Kidney (tissue), 13 donors: ENCODE measurements at regions not wholly inside any gene's neighbourhood (a gene's known extent, or its start where the extent isn't known, plus 50 kb on each side); places are given as distances from the start of the nearest gene placed in this dataset.

Source experiments
- DNase-seq, 5 donors: peaks; one replicate each; pipeline ENCODE4 v3.0.0-alpha.2; 2013 to 2020
- FAIRE-seq: peaks from 2 replicates; lab custom pipeline; 2012; peaks lifted over from hg19 to GRCh38; lab: Jason Lieb, UNC
- H3K27ac ChIP-seq, 2 donors: one replicate each; pipeline ENCODE4 v1.7.0; 2013; ENCODE audit warnings: low read depth in 2 of 2, low read length in 2 of 2, inconsistent platforms in 1 of 2
- H3K27me3 ChIP-seq: one replicate; pipeline ENCODE4 v1.7.1; 2013; ENCODE audit warnings: low read length, inconsistent platforms; ENCODE audit not compliant: control insufficient read depth, insufficient read depth
- H3K36me3 ChIP-seq, 3 donors: one replicate each; pipeline versions ENCODE4 v1.7.0 to v1.7.1; 2013; ENCODE audit warnings: low read length in 3 of 3, control low read depth in 1 of 3, inconsistent platforms in 1 of 3; ENCODE audit not compliant: insufficient read depth in 3 of 3, control insufficient read depth in 2 of 3
- H3K4me1 ChIP-seq, 3 donors: one replicate each; pipeline versions ENCODE4 v1.7.0 to v1.7.1; 2013; ENCODE audit warnings: low read length in 3 of 3, inconsistent platforms in 1 of 3, low read depth in 1 of 3; ENCODE audit not compliant: control insufficient read depth in 2 of 3, insufficient read depth in 2 of 3
- H3K4me3 ChIP-seq, 3 donors: one replicate each; pipeline versions ENCODE4 v1.7.0 to v1.8.1; 2013; ENCODE audit warnings: low read length in 3 of 3, control low read depth in 1 of 3, inconsistent platforms in 1 of 3
- H3K9ac ChIP-seq, 3 donors: one replicate each; pipeline versions ENCODE4 v1.7.0 to v1.7.1; 2013; ENCODE audit warnings: low read length in 3 of 3, control low read depth in 1 of 3, inconsistent platforms in 1 of 3
- H3K9me3 ChIP-seq, 3 donors: one replicate each; pipeline versions ENCODE4 v1.7.0 to v1.7.1; 2013; ENCODE audit warnings: low read length in 3 of 3, control low read depth in 1 of 3, inconsistent platforms in 1 of 3; ENCODE audit not compliant: control insufficient read depth in 2 of 3, insufficient read depth in 1 of 3
- CTCF ChIP-seq: IDR thresholded peaks from 3 replicates; pipeline ENCODE4 v1.5.1; 2012; ENCODE audit warnings: mild to moderate bottlenecking, moderate library complexity, borderline replicate concordance; ENCODE audit not compliant: insufficient read depth; ENCODE audit errors: extremely low read depth
- intact Hi-C: fragments of 100-400 bp; cut with DNase I; formaldehyde crosslinking; loops from one replicate; pipeline ENCODE4 v1.11.1; 2022
- donor health status: control.
- donor health status: control.
- donor health status: control.
- donor health status: control.
- donor health status: control.
- donor health status: DM: yes; HTN: yes; CAD: no.
- donor health status: Normal renal cell carcinoma (clear cell type).

DNA sequence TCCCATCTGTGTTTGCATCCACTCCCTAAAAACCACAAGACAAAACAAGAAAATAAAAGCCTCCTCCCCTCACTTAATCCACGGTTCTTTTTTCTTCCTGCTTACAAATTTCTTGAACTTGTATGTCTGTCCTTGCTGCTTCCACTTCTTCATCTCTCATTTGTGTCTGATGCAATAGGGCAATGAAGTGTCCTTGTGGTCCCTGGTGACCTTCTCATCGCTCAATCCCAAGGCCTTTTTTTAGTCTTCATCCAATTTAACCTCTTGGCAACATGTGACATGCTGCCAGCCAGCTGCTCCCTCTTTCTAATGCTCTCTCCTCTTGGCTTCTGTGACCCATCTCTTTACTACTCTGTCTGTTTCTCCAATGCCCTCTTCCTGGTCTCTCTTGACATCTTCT, 87.6 kb downstream of the SEMA4F start:
- Histone ChIP-seq H3K9ac (no peak overlapping the region), H3K4me3 (no peak overlapping the region), H3K36me3 (no peaks in the 10 kb centered on the region), H3K27me3 (no peaks in the 10 kb centered on the region), H3K9me3 (peaks cover 0 to 2% (median 0%) of the 10 kb centered on the region in 3 donors), H3K4me1 (no peaks in the 10 kb centered on the region), H3K27ac (no peak overlapping the region)
- DNase-seq (no peak), FAIRE-seq (no peak)
- no peak for TF ChIP-seq CTCF
- intact Hi-C loops: no loop called here

DNA sequence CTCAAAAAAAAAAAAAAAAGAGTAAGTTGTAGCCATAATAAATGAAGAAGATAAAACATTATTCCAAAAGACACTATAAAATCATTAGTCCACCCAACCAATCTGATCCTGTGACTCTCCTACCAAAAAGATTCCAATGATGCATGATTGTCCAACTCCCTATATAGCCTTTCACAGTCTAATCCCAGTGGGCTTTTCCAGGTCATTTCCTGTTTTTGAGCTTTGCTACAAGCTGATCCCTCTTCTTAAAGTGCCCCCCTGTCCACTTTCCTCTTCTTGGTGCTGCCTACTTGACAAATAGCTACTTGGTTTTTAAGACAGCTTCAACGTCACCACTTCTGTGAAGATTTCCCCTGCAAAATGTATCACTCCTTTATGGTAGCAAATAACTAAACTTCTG, 88.4 kb downstream of the SEMA4F start:
- H3K27me3 ChIP-seq: no peaks in the 10 kb centered on the region
- FAIRE-seq: no peak
- TF ChIP-seq CTCF: no peak
- no peak overlapping the region for H3K4me3 ChIP-seq
- H3K27ac ChIP-seq: no peak overlapping the region
- H3K4me1 ChIP-seq: no peaks in the 10 kb centered on the region
- intact Hi-C loops: no loop called here
- no peak overlapping the region for H3K9ac ChIP-seq
- no peak for DNase-seq
- H3K36me3 ChIP-seq: no peaks in the 10 kb centered on the region
- no peaks in the 10 kb centered on the region for H3K9me3 ChIP-seq

GRCh38 chr2:74743039-74743438, 89.0 kb downstream of the SEMA4F start:
- no peaks in the 10 kb centered on the region for H3K4me1 ChIP-seq
- H3K27me3 ChIP-seq: no peaks in the 10 kb centered on the region
- no peaks in the 10 kb centered on the region for H3K36me3 ChIP-seq
- DNase-seq (no peak), FAIRE-seq (no peak)
- TF ChIP-seq CTCF: no peak
- H3K27ac ChIP-seq: no peak overlapping the region
- no peak overlapping the region for H3K9ac ChIP-seq
- intact Hi-C loops: no loop called here
- no peaks in the 10 kb centered on the region for H3K9me3 ChIP-seq
- no peak overlapping the region for H3K4me3 ChIP-seq

DNA sequence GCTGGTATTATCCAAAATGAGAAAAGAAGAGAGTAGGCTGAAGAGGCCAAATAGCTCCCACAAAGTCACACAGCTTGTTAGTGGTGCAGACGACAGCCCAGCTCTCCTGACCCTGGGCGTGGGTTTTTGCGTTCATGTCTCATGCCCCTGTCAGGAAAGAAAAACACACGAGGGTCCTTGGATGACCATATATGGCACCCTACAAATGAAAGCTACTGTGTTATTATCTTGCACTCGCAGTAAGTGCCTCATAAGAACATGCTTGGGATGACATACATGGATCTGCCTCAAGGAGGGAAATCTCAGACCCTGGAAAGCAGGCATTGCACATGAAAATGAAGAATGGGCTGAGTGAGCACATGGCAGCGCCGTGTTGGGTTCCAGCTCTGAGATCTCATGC, 89.7 kb downstream of the SEMA4F start:
- Histone ChIP-seq H3K27me3 (no peaks in the 10 kb centered on the region), H3K4me1 (no peaks in the 10 kb centered on the region), H3K4me3 (no peak overlapping the region), H3K27ac (no peak overlapping the region), H3K36me3 (no peaks in the 10 kb centered on the region), H3K9me3 (no peaks in the 10 kb centered on the region), H3K9ac (no peak overlapping the region)
- FAIRE-seq (no peak), DNase-seq (peak in 1 of 5 donors; percentile 40)
- TF ChIP-seq CTCF: no peak
- intact Hi-C loops: no loop called here
